ENCODE measurements at regions not wholly inside any gene's neighbourhood (a gene's known extent, or its start where the extent isn't known, plus 50 kb on each side); places are given as distances from the start of the nearest gene placed in this dataset.

GRCh38 chr20:11015440-11015839 is 341.6 kb upstream of the JAG1 start:
- TF ChIP-seq RAD21 (conservative IDR thresholded peaks at IDR 0.05), result no peak
- Histone ChIP-seq H3K9me3 (ENCODE audit: low read length) (no peaks in the 10 kb centered on the region), H3K9ac (ENCODE audit: low read length) (no peak overlapping the region), H2AFZ (ENCODE audit: low read depth, low read length) (no peak overlapping the region), H3K4me3 (ENCODE audit: low read length) (no peak overlapping the region), H3K79me2 (replicated peaks; ENCODE audit: insufficient read depth, low read length) (no peaks in the 10 kb centered on the region), H4K20me1 (ENCODE audit: insufficient read depth) (no peaks in the 10 kb centered on the region), H3F3A (ENCODE audit: insufficient read depth, low read length, poor library complexity, severe bottlenecking) (no peaks in the 10 kb centered on the region), H3K27me3 (ENCODE audit: insufficient read depth, low read depth, low read length) (no peaks in the 10 kb centered on the region), H3K9me2 (ENCODE audit: insufficient read depth, low read length) (no peaks in the 10 kb centered on the region), H3K4me2 (ENCODE audit: low read length) (no peak overlapping the region), H3K36me3 (ENCODE audit: insufficient read depth, low read length) (no peaks in the 10 kb centered on the region), H3K27ac (ENCODE audit: low read length) (no peak overlapping the region)

GRCh38 chr20:11017446-11017845 is 343.6 kb upstream of the JAG1 start:
- no peak overlapping the region for H3K27ac ChIP-seq (ENCODE audit: low read length)
- TF ChIP-seq CTCF (IDR thresholded peaks at IDR 0.05; ENCODE audit: poor library complexity, severe bottlenecking), result no peak
- TF ChIP-seq EZH2 (IDR thresholded peaks at IDR 0.05; ENCODE audit: borderline replicate concordance, insufficient read depth, low read length, poor library complexity, severe bottlenecking), result no peak
- TF ChIP-seq RAD21 (conservative IDR thresholded peaks at IDR 0.05), result no peak
- TF ChIP-seq REST (IDR thresholded peaks at IDR 0.05; ENCODE audit: borderline replicate concordance), result no peak
- TF ChIP-seq MXI1 (conservative IDR thresholded peaks at IDR 0.05; ENCODE audit: poor library complexity, severe bottlenecking), result no peak
- TF ChIP-seq EP300 (conservative IDR thresholded peaks at IDR 0.05; ENCODE audit: poor library complexity, severe bottlenecking), result no peak
- TF ChIP-seq SMC3 (conservative IDR thresholded peaks at IDR 0.05; ENCODE audit: poor library complexity), result no peak
- no peak for TF ChIP-seq TAF1 (IDR thresholded peaks at IDR 0.05; ENCODE audit: low read depth)
- TF ChIP-seq POLR2AphosphoS5 (IDR thresholded peaks at IDR 0.05), result no peak

GRCh38 chr20:11018668-11019170 is 344.9 kb upstream of the JAG1 start:
- Histone ChIP-seq H4K20me1 (ENCODE audit: insufficient read depth) (no peaks in the 10 kb centered on the region), H3K27ac (ENCODE audit: low read length) (no peak overlapping the region), H3K27me3 (ENCODE audit: insufficient read depth, low read depth, low read length) (no peaks in the 10 kb centered on the region), H3F3A (ENCODE audit: insufficient read depth, low read length, poor library complexity, severe bottlenecking) (no peaks in the 10 kb centered on the region), H3K36me3 (ENCODE audit: insufficient read depth, low read length) (no peaks in the 10 kb centered on the region), H3K4me3 (ENCODE audit: low read length) (no peak overlapping the region), H3K79me2 (replicated peaks; ENCODE audit: insufficient read depth, low read length) (no peaks in the 10 kb centered on the region), H3K9me2 (ENCODE audit: insufficient read depth, low read length) (no peaks in the 10 kb centered on the region), H3K9ac (ENCODE audit: low read length) (no peak overlapping the region), H2AFZ (ENCODE audit: low read depth, low read length) (no peak overlapping the region), H3K4me2 (ENCODE audit: low read length) (no peak overlapping the region), H3K9me3 (ENCODE audit: low read length) (no peaks in the 10 kb centered on the region)
- no peak for TF ChIP-seq EP300 (conservative IDR thresholded peaks at IDR 0.05; ENCODE audit: poor library complexity, severe bottlenecking)
- no peak for TF ChIP-seq CTCF (IDR thresholded peaks at IDR 0.05; ENCODE audit: poor library complexity, severe bottlenecking)
- no peak for TF ChIP-seq POLR2AphosphoS5 (IDR thresholded peaks at IDR 0.05)
- TF ChIP-seq REST (IDR thresholded peaks at IDR 0.05; ENCODE audit: borderline replicate concordance), result no peak
- no peak for TF ChIP-seq MXI1 (conservative IDR thresholded peaks at IDR 0.05; ENCODE audit: poor library complexity, severe bottlenecking)
- TF ChIP-seq RAD21 (conservative IDR thresholded peaks at IDR 0.05), result no peak
- TF ChIP-seq SMC3 (conservative IDR thresholded peaks at IDR 0.05; ENCODE audit: poor library complexity), result no peak
- no peak for TF ChIP-seq TAF1 (IDR thresholded peaks at IDR 0.05; ENCODE audit: low read depth)
- TF ChIP-seq EZH2 (IDR thresholded peaks at IDR 0.05; ENCODE audit: borderline replicate concordance, insufficient read depth, low read length, poor library complexity, severe bottlenecking), result no peak

More at GRCh38 chr20:11017446-11017845, 343.6 kb upstream of the JAG1 start:
- Histone ChIP-seq H3K27me3 (ENCODE audit: insufficient read depth, low read depth, low read length) (no peaks in the 10 kb centered on the region), H3K36me3 (ENCODE audit: insufficient read depth, low read length) (no peaks in the 10 kb centered on the region), H3K9ac (ENCODE audit: low read length) (no peak overlapping the region), H3K4me2 (ENCODE audit: low read length) (no peak overlapping the region), H3K79me2 (replicated peaks; ENCODE audit: insufficient read depth, low read length) (no peaks in the 10 kb centered on the region), H4K20me1 (ENCODE audit: insufficient read depth) (no peaks in the 10 kb centered on the region), H3F3A (ENCODE audit: insufficient read depth, low read length, poor library complexity, severe bottlenecking) (no peaks in the 10 kb centered on the region), H3K4me3 (ENCODE audit: low read length) (no peak overlapping the region), H3K9me2 (ENCODE audit: insufficient read depth, low read length) (no peaks in the 10 kb centered on the region), H3K9me3 (ENCODE audit: low read length) (no peaks in the 10 kb centered on the region), H2AFZ (ENCODE audit: low read depth, low read length) (no peak overlapping the region)

Measured in neural cell (in vitro differentiated cells).